HCT116 (cell line): ENCODE measurements at regions not wholly inside any gene's neighbourhood (a gene's known extent, or its start where the extent isn't known, plus 50 kb on each side); places are given as distances from the start of the nearest gene placed in this dataset.

ENCODE experiments used
- CBX3 ChIP-seq: IDR thresholded peaks from 2 replicates; pipeline ENCODE4 v1.6.1; 2012; ENCODE audit warnings: low read depth
- EZH2 ChIP-seq: fragments of 200-600 bp; sonication (generic); IDR thresholded peaks from 2 replicates; pipeline ENCODE4 v1.6.1; 2017; ENCODE audit warnings: antibody characterized with exemption, mixed run types
- POLR2A ChIP-seq: IDR thresholded peaks from 2 replicates; pipeline ENCODE4 v1.7.0; 2011; ENCODE audit warnings: borderline replicate concordance; ENCODE audit not compliant: insufficient read depth, insufficient read length; ENCODE audit errors: extremely low read depth
- REST ChIP-seq: IDR thresholded peaks from 2 replicates; pipeline ENCODE4 v1.6.1; 2012; ENCODE audit warnings: low read depth
- SIN3A ChIP-seq: IDR thresholded peaks from 2 replicates; pipeline ENCODE4 v1.6.1; 2012; ENCODE audit warnings: low read depth
- ZNF274 ChIP-seq: fragments of 200-500 bp; sonication (Bioruptor generic); IDR thresholded peaks from 2 replicates; pipeline ENCODE4 v1.6.1; 2014; ENCODE audit warnings: mild to moderate bottlenecking, low read depth, low read length, inconsistent platforms
- TF ChIP-seq, protein P1 (sequence below), 3 experiments: fragments of 200-600 bp in 1 of 3; sonication (generic) in 1 of 3; IDR thresholded peaks in 2 of 3; conservative IDR thresholded peaks in 1 of 3; 2 replicates each; pipeline ENCODE4 v1.5.1; 2012 to 2017; ENCODE audit warnings: low read depth in 2 of 3, low read length in 2 of 3, antibody characterized with exemption in 1 of 3, borderline replicate concordance in 1 of 3, control low read depth in 1 of 3, mild to moderate bottlenecking in 1 of 3, mixed read lengths in 1 of 3, mixed run types in 1 of 3, moderate library complexity in 1 of 3; ENCODE audit not compliant: insufficient read depth in 1 of 3

DNA sequence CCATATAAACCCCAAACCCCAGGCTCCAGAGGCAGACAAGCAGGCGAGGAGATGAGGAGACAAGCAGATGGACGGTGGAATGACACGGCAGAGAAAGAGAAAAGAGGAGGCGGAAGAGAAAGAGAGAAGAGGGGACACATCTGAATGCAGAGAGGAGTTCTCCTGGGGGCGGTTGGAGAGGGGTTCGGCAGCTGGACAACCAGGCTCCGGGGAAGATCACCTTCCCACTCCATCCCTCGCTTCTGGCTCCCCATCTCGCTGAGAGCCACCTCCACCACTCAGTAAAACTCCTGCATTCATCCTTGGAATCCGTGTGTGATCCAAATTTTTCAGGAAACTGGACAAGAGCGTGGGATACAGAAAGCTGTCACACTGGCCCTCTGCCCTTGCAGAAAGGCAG, 966.7 kb upstream of the NXPH2 start:
- TF ChIP-seq, protein P1, sequence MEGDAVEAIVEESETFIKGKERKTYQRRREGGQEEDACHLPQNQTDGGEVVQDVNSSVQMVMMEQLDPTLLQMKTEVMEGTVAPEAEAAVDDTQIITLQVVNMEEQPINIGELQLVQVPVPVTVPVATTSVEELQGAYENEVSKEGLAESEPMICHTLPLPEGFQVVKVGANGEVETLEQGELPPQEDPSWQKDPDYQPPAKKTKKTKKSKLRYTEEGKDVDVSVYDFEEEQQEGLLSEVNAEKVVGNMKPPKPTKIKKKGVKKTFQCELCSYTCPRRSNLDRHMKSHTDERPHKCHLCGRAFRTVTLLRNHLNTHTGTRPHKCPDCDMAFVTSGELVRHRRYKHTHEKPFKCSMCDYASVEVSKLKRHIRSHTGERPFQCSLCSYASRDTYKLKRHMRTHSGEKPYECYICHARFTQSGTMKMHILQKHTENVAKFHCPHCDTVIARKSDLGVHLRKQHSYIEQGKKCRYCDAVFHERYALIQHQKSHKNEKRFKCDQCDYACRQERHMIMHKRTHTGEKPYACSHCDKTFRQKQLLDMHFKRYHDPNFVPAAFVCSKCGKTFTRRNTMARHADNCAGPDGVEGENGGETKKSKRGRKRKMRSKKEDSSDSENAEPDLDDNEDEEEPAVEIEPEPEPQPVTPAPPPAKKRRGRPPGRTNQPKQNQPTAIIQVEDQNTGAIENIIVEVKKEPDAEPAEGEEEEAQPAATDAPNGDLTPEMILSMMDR (IDR thresholded peaks at IDR 0.05 in 2 of 3, conservative IDR thresholded peaks at IDR 0.05 in 1 of 3; ENCODE audit: borderline replicate concordance in 1 of 3, insufficient read depth in 1 of 3, low read depth in 2 of 3, low read length in 2 of 3) = no peak
- TF ChIP-seq EZH2 = no peak
- TF ChIP-seq POLR2A = no peak
- TF ChIP-seq ZNF274 = no peak
- no peak for TF ChIP-seq SIN3A
- TF ChIP-seq CBX3 = no peak
- TF ChIP-seq REST = no peak
